HK-2 (cell line): ENCODE measurements at regions not wholly inside any gene's neighbourhood (a gene's known extent, or its start where the extent isn't known, plus 50 kb on each side); places are given as distances from the start of the nearest gene placed in this dataset.
"Not testable (repeated sequence)": the region's sequence is repeated elsewhere in the genome, so short reads cannot be mapped to it uniquely, and the experiment has no call there.

Experiments used
- DNase-seq: peaks from one replicate; pipeline ENCODE4 v3.0.0-alpha.2; 2018; ENCODE audit not compliant: unreplicated experiment

DNA sequence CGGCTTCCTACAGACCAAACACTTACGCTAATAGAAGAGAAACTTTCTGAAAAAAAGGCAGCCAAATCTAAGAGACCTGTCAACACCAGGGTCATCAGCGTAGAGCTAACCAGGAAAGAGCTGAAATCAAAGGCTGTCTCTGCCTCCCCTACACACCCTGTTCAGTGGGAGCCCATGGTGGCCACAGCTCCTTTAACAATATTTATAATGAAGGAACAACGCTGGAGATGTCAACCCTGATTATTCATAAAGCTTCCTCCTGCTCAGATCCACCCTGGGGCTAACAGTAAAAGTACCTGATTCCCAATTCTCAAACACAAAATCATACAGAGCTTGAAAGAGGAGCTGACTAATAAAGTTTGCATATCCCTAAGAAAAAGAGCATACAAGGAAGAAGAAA is 133.7 kb downstream of the ANXA2 start:
- no peak for DNase-seq

DNA sequence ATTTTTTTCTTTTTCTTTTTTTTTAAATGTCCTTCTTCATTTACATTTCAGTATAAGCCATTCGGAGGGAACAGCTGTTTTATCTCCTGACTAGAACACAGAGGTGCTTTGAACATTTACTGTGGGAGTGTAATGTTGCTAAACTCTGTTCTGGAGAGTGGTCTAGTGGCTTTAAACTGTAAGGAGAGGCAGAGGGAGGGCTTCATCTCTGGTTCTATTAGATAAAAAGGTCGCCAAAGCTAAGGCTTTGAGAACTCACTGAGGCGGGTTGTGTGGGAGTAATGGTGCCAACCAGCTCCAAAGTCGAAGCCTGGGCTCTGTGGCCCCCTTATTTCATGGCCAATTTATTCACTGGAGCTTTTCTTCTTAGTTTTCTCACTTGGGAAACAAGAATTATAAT is 133.2 kb downstream of the ANXA2 start:
- DNase-seq, result no peak

DNA sequence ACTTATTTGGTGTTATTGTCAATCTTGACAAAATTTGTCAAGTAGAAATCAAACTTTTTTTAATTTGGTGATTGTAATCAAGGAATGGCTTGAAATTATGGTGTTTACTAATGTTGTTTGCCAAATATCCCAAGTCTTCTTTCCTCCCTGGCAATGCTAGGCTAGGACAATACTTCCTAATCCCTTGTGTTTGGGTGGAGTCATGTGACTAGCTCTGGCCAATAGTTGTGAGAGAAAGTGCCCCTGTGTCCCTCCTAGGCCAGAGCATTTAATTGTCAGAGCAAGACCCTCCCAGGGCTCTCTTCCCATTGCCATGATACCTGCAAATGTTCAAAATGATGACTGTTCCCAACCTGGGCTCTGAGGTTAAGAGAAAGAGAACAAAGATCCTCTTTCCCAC is 132.7 kb downstream of the ANXA2 start:
- no peak for DNase-seq

DNA sequence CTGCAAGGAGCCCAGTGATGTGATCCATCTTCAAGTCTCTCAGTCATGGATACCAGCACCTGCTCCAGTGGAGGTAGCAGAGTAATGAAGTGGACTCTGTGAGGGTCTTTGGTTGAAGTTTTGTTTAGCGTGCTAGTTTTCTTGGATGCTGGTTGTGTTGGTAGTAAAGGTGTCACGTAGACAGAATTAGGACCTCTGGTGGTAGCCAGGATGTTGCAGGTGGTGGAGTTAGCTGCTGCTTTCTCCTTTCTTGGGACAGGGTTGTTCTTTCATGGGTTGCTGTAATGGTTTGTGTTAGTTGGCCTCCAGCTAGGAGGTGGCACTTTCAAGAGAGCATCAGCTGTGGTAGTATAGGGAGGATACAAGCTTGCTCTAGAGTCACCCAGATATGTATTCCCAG is 125.2 kb downstream of the ANXA2 start:
- no peak for DNase-seq

DNA sequence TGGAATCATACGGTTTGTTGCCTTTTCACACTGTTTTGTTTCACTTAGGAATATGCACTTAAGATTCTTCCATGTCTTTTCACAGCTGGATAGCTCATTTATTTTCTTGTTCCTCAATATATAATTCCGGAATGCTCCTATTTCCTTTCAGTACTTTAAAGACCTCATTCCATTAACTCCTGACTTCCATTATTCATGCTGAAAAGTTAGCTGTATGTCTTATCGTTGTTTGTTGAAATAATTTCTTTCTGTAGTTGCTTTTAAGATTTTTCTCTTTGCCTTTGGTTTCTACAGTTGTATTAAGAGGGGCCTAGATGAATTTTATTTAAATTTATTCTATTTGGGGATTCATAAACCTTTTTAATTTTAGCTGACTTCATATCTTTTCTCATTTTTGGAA is 122.2 kb downstream of the ANXA2 start:
- no peak for DNase-seq

DNA sequence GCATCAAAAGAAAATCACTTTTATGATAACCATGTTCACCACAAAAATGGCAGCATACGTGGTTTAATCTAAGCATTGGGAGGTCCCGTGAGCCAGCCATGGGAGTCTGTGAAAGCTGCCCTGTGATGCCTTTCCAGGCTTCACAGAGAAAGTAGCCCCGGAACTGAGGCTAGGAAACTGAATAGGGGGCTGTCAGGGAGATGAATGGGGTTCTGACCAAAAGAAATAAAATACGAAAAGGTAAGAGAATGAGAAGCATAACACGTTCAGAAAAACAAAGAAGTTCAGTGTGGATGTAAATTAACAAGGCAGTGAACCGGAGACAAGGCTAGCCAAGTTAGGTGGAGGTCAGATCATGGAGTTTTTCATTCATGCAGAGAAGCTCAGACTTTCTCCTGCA is 118.9 kb downstream of the ANXA2 start:
- DNase-seq, result no peak

DNA sequence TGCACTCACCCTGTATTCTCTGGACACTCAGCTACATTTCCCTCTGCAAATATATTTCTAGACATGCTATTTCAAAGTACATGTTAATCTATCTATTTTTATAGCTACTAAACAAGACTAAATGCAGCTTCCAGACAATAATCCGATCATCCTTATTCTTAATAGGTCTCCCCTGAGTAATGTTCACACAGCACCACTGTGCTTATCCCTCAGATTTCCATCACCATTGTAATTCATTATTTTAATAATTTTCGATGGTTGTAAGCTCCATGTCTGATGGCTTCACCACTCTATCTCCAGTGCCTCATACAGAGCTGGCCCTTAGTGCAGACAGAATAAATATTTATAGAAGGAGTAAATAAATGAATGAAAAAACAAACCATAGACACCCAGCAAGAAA is 117.5 kb downstream of the ANXA2 start:
- no peak for DNase-seq

DNA sequence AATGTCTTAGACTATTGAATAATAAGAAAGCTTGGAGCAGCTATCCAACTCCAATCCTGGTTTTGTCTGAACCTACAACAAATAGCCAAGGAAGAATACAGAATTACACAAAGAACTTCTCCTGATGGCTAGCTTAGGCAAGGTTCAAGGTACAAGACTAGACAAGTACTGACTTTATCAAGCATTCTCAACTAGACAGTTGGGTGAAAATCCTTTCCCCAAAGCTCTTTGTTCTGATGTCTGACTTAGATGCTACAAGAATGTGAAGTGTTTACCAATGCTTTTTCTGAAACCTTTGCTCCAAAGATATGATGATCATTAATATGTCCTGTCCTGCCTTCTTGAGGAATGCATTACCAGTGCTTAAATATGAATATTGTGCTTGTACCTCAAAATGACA is 113.8 kb downstream of the ANXA2 start:
- no peak for DNase-seq

DNA sequence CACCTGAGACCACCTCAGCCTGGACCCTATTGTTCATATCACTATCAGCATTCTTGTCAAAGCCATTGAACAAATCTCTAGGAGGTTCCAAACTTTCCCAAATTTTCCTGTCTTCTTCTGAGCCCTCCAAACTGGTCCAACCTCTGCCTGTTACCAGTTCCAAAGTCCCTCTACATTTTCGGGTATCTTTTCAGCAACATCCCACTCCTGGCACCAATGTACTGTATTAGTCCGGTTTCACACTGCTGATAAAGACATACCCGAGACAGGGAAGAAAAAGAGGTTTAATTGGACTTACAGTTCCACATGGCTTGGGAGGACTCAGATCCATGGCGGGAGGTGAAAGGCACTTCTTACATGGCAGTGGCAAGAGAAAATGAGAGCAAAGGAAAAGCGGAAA is 101.9 kb downstream of the ANXA2 start:
- DNase-seq, result not testable (repeated sequence)

DNA sequence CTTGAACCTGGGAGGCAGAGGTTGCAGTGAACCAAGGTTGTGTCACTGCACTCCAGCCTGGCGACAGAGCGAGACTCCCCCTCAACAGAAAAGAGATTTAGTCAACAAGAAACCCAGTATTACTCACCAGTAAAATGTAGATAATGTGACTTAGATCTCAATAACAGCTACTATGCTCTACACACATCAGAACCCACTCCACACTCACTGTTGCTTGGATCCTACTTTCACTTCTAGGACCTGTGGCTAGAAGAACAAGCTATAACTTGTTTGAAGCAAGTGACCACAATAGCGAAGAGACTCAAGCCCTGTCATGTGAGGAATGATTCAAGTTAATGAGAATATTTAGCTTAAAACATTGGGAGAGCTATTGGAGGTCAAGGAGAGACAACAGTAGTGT is 100.7 kb downstream of the ANXA2 start:
- no peak for DNase-seq
